K562 (cell line): ENCODE measurements at regions not wholly inside any gene's neighbourhood (a gene's known extent, or its start where the extent isn't known, plus 50 kb on each side); places are given as distances from the start of the nearest gene placed in this dataset.

Experiments used
- ATAC-seq: fragments of 200-7000 bp; cut with Tn5 transposase; 3 replicates; pipeline ENCODE4 v1.9.1; 2020; ENCODE audit warnings: moderate library complexity
- BruUV-seq: library from RNA; stranded (reverse); fragments of 400-500 nt; replicated peaks from 2 replicates; lab custom pipeline; 2021; lab: Mats Ljungman, UMichigan
- CTCF ChIA-PET: fragments of 300-600 bp; formaldehyde crosslinking; extraction: SDS; loops from one replicate; lab custom pipeline; 2021; ENCODE audit warnings: low intra/inter-chr PET ratio; lab: Yijun Ruan, JAX
- POLR2A ChIA-PET: fragments of 300-600, 350-650 bp; sonication (Branson Sonifier 250); formaldehyde crosslinking; extraction: SDS; loops from one replicate; lab custom pipeline; 2021; ENCODE audit warnings: antibody characterized with exemption, inconsistent platforms; lab: Yijun Ruan, JAX
- DNase-seq, 4 experiments: peaks; one replicate each; pipeline versions ENCODE4 v3.0.0 to v3.0.0-alpha.2; 2011 to 2018; ENCODE audit warnings: low spot score in 3 of 4, mixed read lengths in 3 of 4; ENCODE audit errors: extremely low read depth in 1 of 4
- FAIRE-seq: peaks from 2 replicates; lab custom pipeline; 2011; peaks lifted over from hg19 to GRCh38; lab: Jason Lieb, UNC
- H2AFZ ChIP-seq: 2 replicates; pipeline ENCODE4 v1.6.0; 2011; ENCODE audit warnings: low read depth, low read length, control low read depth, inconsistent platforms
- H3K27ac ChIP-seq: fragments of 200-600 bp; 3 replicates; pipeline ENCODE4 v1.8.0; 2011; ENCODE audit warnings: low read depth, mild to moderate bottlenecking, control low read depth, inconsistent platforms, low read length, moderate library complexity, mixed read lengths; ENCODE audit errors: extremely low read depth
- H3K27me3 ChIP-seq, 2 experiments: fragments of 300-600 bp in 1 of 2; 2 replicates in 1 of 2; 3 replicates in 1 of 2; pipeline versions ENCODE4 v1.6.0 to v1.8.0; 2011; ENCODE audit warnings: inconsistent platforms in 2 of 2, low read length in 2 of 2, mild to moderate bottlenecking in 1 of 2, mixed read lengths in 1 of 2, moderate library complexity in 1 of 2; ENCODE audit not compliant: control insufficient read depth in 2 of 2, insufficient read depth in 2 of 2
- H3K36me3 ChIP-seq: fragments of 300-600 bp; 3 replicates; pipeline ENCODE4 v1.8.0; 2011; ENCODE audit warnings: mild to moderate bottlenecking, low read length, inconsistent platforms; ENCODE audit not compliant: control insufficient read depth, insufficient read depth
- H3K4me1 ChIP-seq, 2 experiments: fragments of 200-600 bp in 1 of 2; replicated peaks in 1 of 2; 2 replicates in 1 of 2; 3 replicates in 1 of 2; pipeline versions ENCODE4 v1.5.1 to v1.8.0; 2011; ENCODE audit warnings: inconsistent platforms in 2 of 2, low read length in 2 of 2, mild to moderate bottlenecking in 1 of 2, mixed read lengths in 1 of 2, moderate library complexity in 1 of 2; ENCODE audit not compliant: control insufficient read depth in 2 of 2, insufficient read depth in 2 of 2
- H3K4me2 ChIP-seq: 2 replicates; pipeline ENCODE4 v1.6.1; 2011; ENCODE audit warnings: low read length, control low read depth, inconsistent platforms, mixed read lengths; ENCODE audit not compliant: insufficient read depth
- H3K4me3 ChIP-seq: fragments of 200-600 bp; sonication (generic), shearing (Covaris generic); 2 replicates; pipeline ENCODE4 v1.5.1; 2016; ENCODE audit warnings: control low read depth, inconsistent platforms
- H3K79me2 ChIP-seq: fragments of 200-600 bp; 3 replicates; pipeline ENCODE4 v1.8.0; 2011; ENCODE audit warnings: low read length, inconsistent platforms; ENCODE audit not compliant: control insufficient read depth, insufficient read depth
- H3K9ac ChIP-seq, 2 experiments: 2 replicates each; pipeline versions ENCODE4 v1.6.0 to v1.6.1; 2011; ENCODE audit warnings: low read depth in 2 of 2, low read length in 2 of 2, control low read depth in 1 of 2, inconsistent platforms in 1 of 2, mild to moderate bottlenecking in 1 of 2, mixed read lengths in 1 of 2; ENCODE audit not compliant: insufficient read depth in 1 of 2
- H3K9me1 ChIP-seq: one replicate; pipeline ENCODE4 v1.6.0; 2011; ENCODE audit warnings: inconsistent platforms, mild to moderate bottlenecking, low read length, moderate library complexity; ENCODE audit not compliant: control insufficient read depth, insufficient read depth
- H3K9me3 ChIP-seq: replicated peaks from 2 replicates; pipeline ENCODE4 v1.5.1; 2011; ENCODE audit warnings: low read depth, low read length, inconsistent platforms; ENCODE audit not compliant: control insufficient read depth, insufficient read depth
- H4K20me1 ChIP-seq: replicated peaks from 2 replicates; pipeline ENCODE4 v1.6.1; 2011; ENCODE audit warnings: low read length, inconsistent platforms, mixed read lengths; ENCODE audit not compliant: control insufficient read depth, insufficient read depth
- AFF4 ChIP-seq: sonication (generic); formaldehyde crosslinking; IDR thresholded peaks from 2 replicates; pipeline ENCODE4 v1.8.0; 2023; ENCODE audit warnings: mild to moderate bottlenecking, missing genetic modification reagents
- BCL6 ChIP-seq: fragments of 250-450 bp; sonication (Bioruptor Pico); IDR thresholded peaks from 2 replicates; pipeline ENCODE4 v1.4.0; 2020
- E2F8 ChIP-seq: fragments of 450-650 bp; IDR thresholded peaks from 2 replicates; pipeline ENCODE4 v1.7.1; 2018; ENCODE audit warnings: mild to moderate bottlenecking, low read depth; ENCODE audit not compliant: partially characterized antibody
- ETV5 ChIP-seq: sonication (generic); formaldehyde crosslinking; IDR thresholded peaks from 2 replicates; pipeline ENCODE4 v1.4.0; 2020; ENCODE audit warnings: low read depth, mild to moderate bottlenecking, missing genetic modification reagents
- FOXJ3 ChIP-seq: sonication (generic); formaldehyde crosslinking; IDR thresholded peaks from 2 replicates; pipeline ENCODE4 v1.4.0; 2020; ENCODE audit warnings: mild to moderate bottlenecking, missing genetic modification reagents
- ILF3 ChIP-seq: fragments of 450-650 bp; IDR thresholded peaks from 2 replicates; pipeline ENCODE4 v1.6.1; 2018; ENCODE audit warnings: antibody characterized with exemption, mild to moderate bottlenecking, moderate library complexity, borderline replicate concordance
- KLF6 ChIP-seq: fragments of 250-450 bp; sonication (Bioruptor Pico); IDR thresholded peaks from 2 replicates; pipeline ENCODE4 v1.4.0; 2020; ENCODE audit warnings: mild to moderate bottlenecking, moderate library complexity, borderline replicate concordance
- MCM2 ChIP-seq: fragments of 450-650 bp; IDR thresholded peaks from 2 replicates; pipeline ENCODE4 v1.6.1; 2017; ENCODE audit warnings: low read depth, mild to moderate bottlenecking
- PHB ChIP-seq: fragments of 250-450 bp; sonication (Bioruptor Pico); IDR thresholded peaks from 2 replicates; pipeline ENCODE4 v1.5.0; 2021
- ZBTB8A ChIP-seq: fragments of 450-650 bp; IDR thresholded peaks from 2 replicates; pipeline ENCODE4 v1.6.1; 2018; ENCODE audit warnings: mild to moderate bottlenecking, moderate library complexity; ENCODE audit not compliant: partially characterized antibody
- ZNF584 ChIP-seq: fragments of 200-800 bp; sonication (Bioruptor generic); IDR thresholded peaks from 2 replicates; pipeline ENCODE4 v1.6.1; 2016; ENCODE audit warnings: low read depth, mild to moderate bottlenecking, missing genetic modification characterization, missing compliant biosample characterization
- WGBS: fragments of 100-300 bp; shearing (Covaris generic); methylation state at CpG from one replicate; pipeline ENCODE4 v1.1.6; 2016; ENCODE audit warnings: low coverage, mixed read lengths; ENCODE audit not compliant: insufficient coverage; ENCODE audit errors: missing lambda C conversion rate; 5-methylcytosine and 5-hydroxymethylcytosine counted together
- in situ Hi-C: fragments of 300-500 bp; cut with MboI; formaldehyde crosslinking; loops from 4 replicates; pipeline ENCODE4 v1.15.0; 2018; ENCODE audit warnings: inconsistent platforms, mixed read lengths
- intact Hi-C: fragments of 100-400 bp; cut with micrococcal nuclease; formaldehyde crosslinking; loops from 2 replicates; pipeline ENCODE4 v1.14.2; 2022
- TF ChIP-seq, protein P1 (sequence below): IDR thresholded peaks from 2 replicates; pipeline ENCODE4 v1.6.1; 2016; ENCODE audit warnings: missing genetic modification characterization, missing compliant biosample characterization

DNA sequence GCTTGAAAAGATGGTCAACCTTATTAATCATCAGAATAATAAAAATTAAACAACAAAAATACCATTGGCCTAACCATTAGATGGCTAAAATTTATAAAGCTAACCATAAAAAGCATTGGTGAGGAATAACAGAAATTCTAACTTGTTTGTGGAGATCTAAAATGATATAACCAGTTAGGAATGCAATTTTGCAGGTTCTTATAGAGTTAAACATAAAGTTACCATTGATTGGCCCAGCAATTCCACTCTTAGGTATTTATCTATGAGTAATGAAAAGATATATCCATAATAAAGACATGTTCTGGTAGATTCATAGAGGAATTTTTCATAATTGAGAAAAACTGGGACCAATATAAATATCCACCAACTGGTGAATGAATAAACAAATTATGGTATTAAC lies 1098.6 kb downstream of the FSCB start (continued):
- TF ChIP-seq BCL6 (CRISPR knock-in tag) (no peak), KLF6 (CRISPR knock-in tag) (no peak)
- TF ChIP-seq, all 486 proteins: peak for 0

GRCh38 chr14:43407706-43408105 lies 1099.4 kb downstream of the FSCB start:
- no TSS peak for BruUV-seq
- 0% methylated on average over 1 of the region's 1 CpG for WGBS
- in situ Hi-C loops = no loop called here
- Histone ChIP-seq H3K9me1 (no peaks in the 10 kb centered on the region), H3K4me2 (no peak overlapping the region), H3K4me3 (no peak overlapping the region), H3K9ac (no peak overlapping the region), H3K36me3 (no peaks in the 10 kb centered on the region), H2AFZ (no peak overlapping the region), H4K20me1 (no peaks in the 10 kb centered on the region), H3K9me3 (no peaks in the 10 kb centered on the region), H3K27ac (no peak overlapping the region), H3K27me3 (no peaks in the 10 kb centered on the region), H3K79me2 (no peaks in the 10 kb centered on the region), H3K4me1 (no peaks in the 10 kb centered on the region)
- ChIA-PET POLR2A (no interaction called here), CTCF (no interaction called here)
- intact Hi-C loops = no loop called here
- DNase-seq (no peak), ATAC-seq (no peak), FAIRE-seq (no peak)
- TF ChIP-seq, protein P1, sequence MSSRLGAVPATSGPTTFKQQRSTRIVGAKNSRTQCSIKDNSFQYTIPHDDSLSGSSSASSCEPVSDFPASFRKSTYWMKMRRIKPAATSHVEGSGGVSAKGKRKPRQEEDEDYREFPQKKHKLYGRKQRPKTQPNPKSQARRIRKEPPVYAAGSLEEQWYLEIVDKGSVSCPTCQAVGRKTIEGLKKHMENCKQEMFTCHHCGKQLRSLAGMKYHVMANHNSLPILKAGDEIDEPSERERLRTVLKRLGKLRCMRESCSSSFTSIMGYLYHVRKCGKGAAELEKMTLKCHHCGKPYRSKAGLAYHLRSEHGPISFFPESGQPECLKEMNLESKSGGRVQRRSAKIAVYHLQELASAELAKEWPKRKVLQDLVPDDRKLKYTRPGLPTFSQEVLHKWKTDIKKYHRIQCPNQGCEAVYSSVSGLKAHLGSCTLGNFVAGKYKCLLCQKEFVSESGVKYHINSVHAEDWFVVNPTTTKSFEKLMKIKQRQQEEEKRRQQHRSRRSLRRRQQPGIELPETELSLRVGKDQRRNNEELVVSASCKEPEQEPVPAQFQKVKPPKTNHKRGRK = no peak
- TF ChIP-seq ZNF584 (CRISPR knock-in tag) (no peak), MCM2 (no peak), PHB (no peak), ETV5 (no peak), E2F8 (no peak), ILF3 (no peak), ZBTB8A (no peak), FOXJ3 (CRISPR knock-in tag) (no peak), AFF4 (CRISPR knock-in tag) (no peak)
